Hepatocyte (in vitro differentiated cells): ENCODE measurements at regions not wholly inside any gene's neighbourhood (a gene's known extent, or its start where the extent isn't known, plus 50 kb on each side); places are given as distances from the start of the nearest gene placed in this dataset.

Experiments used
- CTCF ChIP-seq: fragments of 200-600 bp; sonication (generic); IDR thresholded peaks from 2 replicates; pipeline ENCODE4 v1.5.1; 2016; ENCODE audit warnings: antibody characterized with exemption, mild to moderate bottlenecking; ENCODE audit not compliant: poor library complexity
- EZH2 ChIP-seq: fragments of 200-600 bp; sonication (generic); IDR thresholded peaks from 2 replicates; pipeline ENCODE4 v1.6.1; 2016; ENCODE audit warnings: antibody characterized with exemption, mild to moderate bottlenecking, borderline replicate concordance
- EZH2phosphoT487 ChIP-seq: fragments of 200-600 bp; sonication (generic); IDR thresholded peaks from one replicate; pipeline ENCODE4 v1.6.1; 2018; ENCODE audit warnings: antibody characterized with exemption, mild to moderate bottlenecking, low read depth, moderate library complexity; ENCODE audit not compliant: unreplicated experiment, severe bottlenecking

GRCh38 chr10:123318516-123318915 lies 164.3 kb downstream of the BUB3 start:
- TF ChIP-seq CTCF (no peak), EZH2 (no peak), EZH2phosphoT487 (no peak)
